GM12891 (cell line): ENCODE measurements at regions not wholly inside any gene's neighbourhood (a gene's known extent, or its start where the extent isn't known, plus 50 kb on each side); places are given as distances from the start of the nearest gene placed in this dataset.

Experiments
- POLR2A ChIP-seq: IDR thresholded peaks from 2 replicates; pipeline ENCODE4 v1.6.1; 2011; ENCODE audit warnings: low read depth, low read length, control low read depth
- POLR2AphosphoS5 ChIP-seq: IDR thresholded peaks from 2 replicates; pipeline ENCODE4 v1.6.1; 2011; ENCODE audit warnings: low read depth, low read length, control low read depth
- POU2F2 ChIP-seq: IDR thresholded peaks from 2 replicates; pipeline ENCODE4 v1.6.1; 2011; ENCODE audit warnings: low read depth, mild to moderate bottlenecking, control low read depth, low read length, moderate library complexity
- SPI1 ChIP-seq: IDR thresholded peaks from 2 replicates; pipeline ENCODE4 v1.6.1; 2011; ENCODE audit warnings: low read depth, low read length, control low read depth
- TAF1 ChIP-seq: IDR thresholded peaks from 2 replicates; pipeline ENCODE4 v1.6.1; 2011; ENCODE audit warnings: low read depth, low read length, control low read depth

DNA sequence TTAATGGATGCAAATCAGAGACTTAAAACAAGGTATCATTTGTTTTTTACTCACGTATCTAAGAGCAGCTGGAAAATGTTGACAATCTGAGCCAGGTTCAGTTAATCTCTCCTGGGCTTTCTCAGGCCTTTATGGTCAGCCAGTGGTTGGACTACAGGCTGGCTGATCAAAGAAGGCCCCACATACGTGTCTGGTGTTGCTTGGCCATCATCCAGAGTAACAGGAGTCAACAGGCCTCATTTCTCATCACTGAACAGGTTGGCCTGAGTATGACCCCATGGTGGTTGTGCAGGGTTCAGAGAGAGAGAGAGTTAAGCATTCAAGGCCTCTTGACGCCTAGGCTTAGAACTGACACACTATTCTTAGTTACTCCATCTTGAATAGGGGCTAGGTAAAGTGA is 97.0 kb upstream of the VLDLR start:
- TF ChIP-seq POLR2AphosphoS5 (no peak), TAF1 (no peak), POLR2A (no peak), SPI1 (no peak), POU2F2 (no peak)
